ENCODE measurements at regions not wholly inside any gene's neighbourhood (a gene's known extent, or its start where the extent isn't known, plus 50 kb on each side); places are given as distances from the start of the nearest gene placed in this dataset.

- TF ChIP-seq EZH2phosphoT487 (IDR thresholded peaks at IDR 0.05; ENCODE audit: insufficient read depth, low read depth) (no peak), EZH2 (IDR thresholded peaks at IDR 0.05; ENCODE audit: insufficient read depth, poor library complexity, severe bottlenecking) (no peak)
Measured at GRCh38 chr21:17668479-17669140, 55.9 kb upstream of the BTG3 start.

All from GM23248 (cell line).